Neural cell (in vitro differentiated cells): ENCODE measurements at regions not wholly inside any gene's neighbourhood (a gene's known extent, or its start where the extent isn't known, plus 50 kb on each side); places are given as distances from the start of the nearest gene placed in this dataset.
A peak's percentile ranks its signal among the peaks of the same experiment; 100 is the strongest.

Experiments
- H2AFZ ChIP-seq: fragments of 200-600, 300-800 bp; sonication (generic), shearing (Covaris generic); 2 replicates; pipeline ENCODE4 v1.6.0; 2014; ENCODE audit warnings: low read depth, mild to moderate bottlenecking, antibody characterized with exemption, low read length, moderate library complexity
- H3F3A ChIP-seq: fragments of 200-600 bp; shearing (Covaris generic); 2 replicates; pipeline ENCODE4 v1.6.1; 2016; ENCODE audit warnings: mild to moderate bottlenecking, moderate library complexity, mixed read lengths, antibody characterized with exemption, low read length; ENCODE audit not compliant: insufficient read depth, poor library complexity, severe bottlenecking
- H3K27ac ChIP-seq: fragments of 200-600, 300-800 bp; sonication (generic), shearing (Covaris generic); 2 replicates; pipeline ENCODE4 v1.5.1; 2014; ENCODE audit warnings: mild to moderate bottlenecking, low read length, moderate library complexity
- H3K27me3 ChIP-seq: fragments of 300-800, 200-600 bp; sonication (generic), shearing (Covaris generic); 2 replicates; pipeline ENCODE4 v1.6.0; 2014; ENCODE audit warnings: mild to moderate bottlenecking, low read depth, low read length, moderate library complexity; ENCODE audit not compliant: insufficient read depth
- H3K36me3 ChIP-seq: fragments of 300-800, 200-600 bp; sonication (generic), shearing (Covaris generic); 2 replicates; pipeline ENCODE4 v1.5.1; 2014; ENCODE audit warnings: mild to moderate bottlenecking, antibody characterized with exemption, low read length, moderate library complexity; ENCODE audit not compliant: insufficient read depth
- H3K4me2 ChIP-seq: fragments of 300-800, 200-600 bp; sonication (generic), shearing (Covaris generic); 2 replicates; pipeline ENCODE4 v1.6.0; 2014; ENCODE audit warnings: mild to moderate bottlenecking, low read length
- H3K4me3 ChIP-seq: fragments of 300-800, 200-600 bp; sonication (generic), shearing (Covaris generic); 2 replicates; pipeline ENCODE4 v1.5.1; 2014; ENCODE audit warnings: mild to moderate bottlenecking, low read length, moderate library complexity
- H3K79me2 ChIP-seq: fragments of 200-600 bp; shearing (Covaris generic); replicated peaks from 2 replicates; pipeline ENCODE4 v1.6.0; 2014; ENCODE audit warnings: mild to moderate bottlenecking, low read length, moderate library complexity; ENCODE audit not compliant: insufficient read depth
- H3K9ac ChIP-seq: fragments of 300-800, 200-600 bp; sonication (generic), shearing (Covaris generic); 2 replicates; pipeline ENCODE4 v1.6.1; 2016; ENCODE audit warnings: mild to moderate bottlenecking, low read length, mixed read lengths
- H3K9me2 ChIP-seq: fragments of 200-600 bp; shearing (Covaris generic); 2 replicates; pipeline ENCODE4 v1.6.1; 2016; ENCODE audit warnings: mild to moderate bottlenecking, low read length, mixed read lengths; ENCODE audit not compliant: insufficient read depth
- H3K9me3 ChIP-seq: fragments of 200-600, 300-800 bp; sonication (generic), shearing (Covaris generic); 2 replicates; pipeline ENCODE4 v1.6.1; 2016; ENCODE audit warnings: mild to moderate bottlenecking, mixed run types, low read length, moderate library complexity, mixed read lengths
- H4K20me1 ChIP-seq: fragments of 200-600 bp; shearing (Covaris generic); 2 replicates; pipeline ENCODE4 v1.6.1; 2016; ENCODE audit warnings: mild to moderate bottlenecking, mixed run types; ENCODE audit not compliant: insufficient read depth
- MXI1 ChIP-seq: fragments of 450-650 bp; conservative IDR thresholded peaks from 2 replicates; pipeline ENCODE4 v1.6.1; 2014; ENCODE audit warnings: antibody characterized with exemption, mild to moderate bottlenecking; ENCODE audit not compliant: poor library complexity, severe bottlenecking
- POLR2AphosphoS5 ChIP-seq: IDR thresholded peaks from 2 replicates; pipeline ENCODE4 v1.6.1; 2012
- RAD21 ChIP-seq: fragments of 450-650 bp; conservative IDR thresholded peaks from 2 replicates; pipeline ENCODE4 v1.6.1; 2014; ENCODE audit warnings: antibody characterized with exemption, mild to moderate bottlenecking, moderate library complexity
- SMC3 ChIP-seq: fragments of 450-650 bp; conservative IDR thresholded peaks from 2 replicates; pipeline ENCODE4 v1.6.1; 2014; ENCODE audit warnings: antibody characterized with exemption, mild to moderate bottlenecking, moderate library complexity; ENCODE audit not compliant: poor library complexity
- TAF1 ChIP-seq: IDR thresholded peaks from 2 replicates; pipeline ENCODE4 v1.6.1; 2012; ENCODE audit warnings: low read depth
- TF ChIP-seq, protein P1 (sequence below): fragments of 450-650 bp; IDR thresholded peaks from 2 replicates; pipeline ENCODE4 v1.5.1; 2014; ENCODE audit warnings: antibody characterized with exemption, mild to moderate bottlenecking, moderate library complexity; ENCODE audit not compliant: poor library complexity, severe bottlenecking
- TF ChIP-seq, protein P2 (sequence below): IDR thresholded peaks from 2 replicates; pipeline ENCODE4 v1.6.1; 2012; ENCODE audit warnings: borderline replicate concordance

DNA sequence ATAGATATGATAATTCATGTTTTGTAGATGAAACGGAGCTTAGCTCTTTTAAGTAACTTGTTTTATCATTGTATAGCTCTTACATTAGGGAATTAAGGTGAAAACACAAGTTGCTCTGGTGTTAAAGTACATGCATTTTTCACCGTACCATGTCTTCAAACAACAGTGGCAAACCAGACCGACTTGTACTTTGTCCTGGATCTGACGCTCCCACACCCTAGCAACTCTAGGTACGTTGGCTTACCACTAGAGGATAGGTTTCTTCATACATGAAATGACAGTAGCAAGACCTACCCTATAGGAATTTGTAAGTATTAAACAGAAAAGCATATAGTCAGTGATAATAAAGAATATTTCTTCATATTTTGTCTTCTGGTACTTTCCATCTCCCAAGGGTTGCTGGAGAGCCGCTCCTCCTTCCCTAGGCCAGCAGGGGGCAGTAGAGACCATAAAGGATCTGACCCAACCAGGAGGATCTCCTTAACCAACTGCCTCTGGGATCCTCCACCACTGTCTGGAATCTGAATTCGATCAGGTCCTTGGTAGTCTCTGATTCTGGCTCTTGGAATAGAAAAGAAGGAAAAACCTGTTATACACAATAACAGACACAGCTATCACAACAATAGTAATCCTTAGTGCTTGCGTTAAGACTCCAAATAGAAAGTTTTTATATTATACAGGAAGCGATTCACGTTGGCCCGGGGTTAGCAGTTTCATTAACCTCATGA, 136.7 kb downstream of the CAVIN4 start:
- no peaks in the 10 kb centered on the region for H4K20me1 ChIP-seq
- no peaks in the 10 kb centered on the region for H3K9me2 ChIP-seq
- H3F3A ChIP-seq: no peaks in the 10 kb centered on the region
- peak overlapping the region; percentile 62 for H3K27ac ChIP-seq
- H3K27me3 ChIP-seq: no peaks in the 10 kb centered on the region
- H2AFZ ChIP-seq: peak overlapping the region; percentile 5
- no peaks in the 10 kb centered on the region for H3K9me3 ChIP-seq
- peak overlapping the region; percentile 47 for H3K4me3 ChIP-seq
- TF ChIP-seq SMC3 (peak; percentile 99), POLR2AphosphoS5 (no peak), RAD21 (peak; percentile 97)
- TF ChIP-seq, protein P1, sequence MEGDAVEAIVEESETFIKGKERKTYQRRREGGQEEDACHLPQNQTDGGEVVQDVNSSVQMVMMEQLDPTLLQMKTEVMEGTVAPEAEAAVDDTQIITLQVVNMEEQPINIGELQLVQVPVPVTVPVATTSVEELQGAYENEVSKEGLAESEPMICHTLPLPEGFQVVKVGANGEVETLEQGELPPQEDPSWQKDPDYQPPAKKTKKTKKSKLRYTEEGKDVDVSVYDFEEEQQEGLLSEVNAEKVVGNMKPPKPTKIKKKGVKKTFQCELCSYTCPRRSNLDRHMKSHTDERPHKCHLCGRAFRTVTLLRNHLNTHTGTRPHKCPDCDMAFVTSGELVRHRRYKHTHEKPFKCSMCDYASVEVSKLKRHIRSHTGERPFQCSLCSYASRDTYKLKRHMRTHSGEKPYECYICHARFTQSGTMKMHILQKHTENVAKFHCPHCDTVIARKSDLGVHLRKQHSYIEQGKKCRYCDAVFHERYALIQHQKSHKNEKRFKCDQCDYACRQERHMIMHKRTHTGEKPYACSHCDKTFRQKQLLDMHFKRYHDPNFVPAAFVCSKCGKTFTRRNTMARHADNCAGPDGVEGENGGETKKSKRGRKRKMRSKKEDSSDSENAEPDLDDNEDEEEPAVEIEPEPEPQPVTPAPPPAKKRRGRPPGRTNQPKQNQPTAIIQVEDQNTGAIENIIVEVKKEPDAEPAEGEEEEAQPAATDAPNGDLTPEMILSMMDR: peak; percentile 93
- TF ChIP-seq, protein P2, sequence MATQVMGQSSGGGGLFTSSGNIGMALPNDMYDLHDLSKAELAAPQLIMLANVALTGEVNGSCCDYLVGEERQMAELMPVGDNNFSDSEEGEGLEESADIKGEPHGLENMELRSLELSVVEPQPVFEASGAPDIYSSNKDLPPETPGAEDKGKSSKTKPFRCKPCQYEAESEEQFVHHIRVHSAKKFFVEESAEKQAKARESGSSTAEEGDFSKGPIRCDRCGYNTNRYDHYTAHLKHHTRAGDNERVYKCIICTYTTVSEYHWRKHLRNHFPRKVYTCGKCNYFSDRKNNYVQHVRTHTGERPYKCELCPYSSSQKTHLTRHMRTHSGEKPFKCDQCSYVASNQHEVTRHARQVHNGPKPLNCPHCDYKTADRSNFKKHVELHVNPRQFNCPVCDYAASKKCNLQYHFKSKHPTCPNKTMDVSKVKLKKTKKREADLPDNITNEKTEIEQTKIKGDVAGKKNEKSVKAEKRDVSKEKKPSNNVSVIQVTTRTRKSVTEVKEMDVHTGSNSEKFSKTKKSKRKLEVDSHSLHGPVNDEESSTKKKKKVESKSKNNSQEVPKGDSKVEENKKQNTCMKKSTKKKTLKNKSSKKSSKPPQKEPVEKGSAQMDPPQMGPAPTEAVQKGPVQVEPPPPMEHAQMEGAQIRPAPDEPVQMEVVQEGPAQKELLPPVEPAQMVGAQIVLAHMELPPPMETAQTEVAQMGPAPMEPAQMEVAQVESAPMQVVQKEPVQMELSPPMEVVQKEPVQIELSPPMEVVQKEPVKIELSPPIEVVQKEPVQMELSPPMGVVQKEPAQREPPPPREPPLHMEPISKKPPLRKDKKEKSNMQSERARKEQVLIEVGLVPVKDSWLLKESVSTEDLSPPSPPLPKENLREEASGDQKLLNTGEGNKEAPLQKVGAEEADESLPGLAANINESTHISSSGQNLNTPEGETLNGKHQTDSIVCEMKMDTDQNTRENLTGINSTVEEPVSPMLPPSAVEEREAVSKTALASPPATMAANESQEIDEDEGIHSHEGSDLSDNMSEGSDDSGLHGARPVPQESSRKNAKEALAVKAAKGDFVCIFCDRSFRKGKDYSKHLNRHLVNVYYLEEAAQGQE: no peak
- no peaks in the 10 kb centered on the region for H3K36me3 ChIP-seq
- H3K79me2 ChIP-seq: no peaks in the 10 kb centered on the region
- H3K9ac ChIP-seq: peak overlapping the region; percentile 10
- no peak overlapping the region for H3K4me2 ChIP-seq

DNA sequence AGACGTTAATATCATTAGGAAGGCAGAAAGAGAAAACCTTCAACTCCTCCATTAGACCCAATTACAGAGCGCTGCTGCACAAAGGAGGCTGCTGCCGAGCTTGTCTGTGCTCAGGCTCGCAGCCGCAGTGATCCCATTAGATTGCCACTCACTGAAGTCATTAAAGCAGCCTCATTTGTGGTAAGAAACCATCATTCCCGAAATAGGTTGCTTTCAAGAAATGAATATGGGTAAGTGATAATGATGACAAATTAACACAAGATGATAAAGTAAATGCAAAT, 137.2 kb downstream of the CAVIN4 start:
- Histone ChIP-seq H3K4me2 (no peak overlapping the region), H3K36me3 (no peaks in the 10 kb centered on the region), H3K9me3 (no peaks in the 10 kb centered on the region), H3K27ac (peak overlapping the region; percentile 62), H3F3A (no peaks in the 10 kb centered on the region), H3K9ac (peak overlapping the region; percentile 10), H3K79me2 (no peaks in the 10 kb centered on the region), H4K20me1 (no peaks in the 10 kb centered on the region), H3K4me3 (peak overlapping the region; percentile 47), H2AFZ (peak overlapping the region; percentile 5), H3K27me3 (no peaks in the 10 kb centered on the region), H3K9me2 (no peaks in the 10 kb centered on the region)
- TF ChIP-seq RAD21 (no peak), TAF1 (no peak), POLR2AphosphoS5 (no peak), MXI1 (no peak)
- TF ChIP-seq, protein P2: no peak
